ENCODE measurements at regions not wholly inside any gene's neighbourhood (a gene's known extent, or its start where the extent isn't known, plus 50 kb on each side); places are given as distances from the start of the nearest gene placed in this dataset.

GRCh38 chr16:9236319-9236718 lies 144.9 kb downstream of the HAPSTR1 start:
- no peak for DNase-seq (ENCODE audit: low read depth)
- TF ChIP-seq CTCF (IDR thresholded peaks at IDR 0.05; ENCODE audit: insufficient read depth, low read depth, low read length), result no peak
- H3K4me3 ChIP-seq (ENCODE audit: low read depth, low read length), result no peak overlapping the region

GRCh38 chr16:9238346-9238745 lies 146.9 kb downstream of the HAPSTR1 start:
- TF ChIP-seq CTCF (IDR thresholded peaks at IDR 0.05; ENCODE audit: insufficient read depth, low read depth, low read length), result no peak
- DNase-seq (ENCODE audit: low read depth), result no peak
- H3K4me3 ChIP-seq (ENCODE audit: low read depth, low read length), result no peak overlapping the region

- no peak for DNase-seq (ENCODE audit: low read depth)
- no peak for TF ChIP-seq CTCF (IDR thresholded peaks at IDR 0.05; ENCODE audit: insufficient read depth, low read depth, low read length)
Observed at GRCh38 chr16:9241177-9241576, 149.7 kb downstream of the HAPSTR1 start.

GRCh38 chr16:9248162-9248561 lies 156.7 kb downstream of the HAPSTR1 start:
- DNase-seq (ENCODE audit: low read depth), result no peak
- no peak for TF ChIP-seq CTCF (IDR thresholded peaks at IDR 0.05; ENCODE audit: insufficient read depth, low read depth, low read length)
- H3K4me3 ChIP-seq (ENCODE audit: low read depth, low read length), result no peak overlapping the region

More at GRCh38 chr16:9241177-9241576, 149.7 kb downstream of the HAPSTR1 start:
- no peak overlapping the region for H3K4me3 ChIP-seq (ENCODE audit: low read depth, low read length)

GRCh38 chr16:9249534-9249933 lies 158.1 kb downstream of the HAPSTR1 start:
- TF ChIP-seq CTCF (IDR thresholded peaks at IDR 0.05; ENCODE audit: insufficient read depth, low read depth, low read length), result no peak
- H3K4me3 ChIP-seq (ENCODE audit: low read depth, low read length), result no peak overlapping the region
- no peak for DNase-seq (ENCODE audit: low read depth)

- H3K4me3 ChIP-seq (ENCODE audit: low read depth, low read length), result no peak overlapping the region
- no peak for TF ChIP-seq CTCF (IDR thresholded peaks at IDR 0.05; ENCODE audit: insufficient read depth, low read depth, low read length)
- DNase-seq (ENCODE audit: low read depth), result no peak
Observed at GRCh38 chr16:9251026-9251425, 159.6 kb downstream of the HAPSTR1 start.

GRCh38 chr16:9254863-9255262 lies 163.4 kb downstream of the HAPSTR1 start:
- H3K4me3 ChIP-seq (ENCODE audit: low read depth, low read length), result no peak overlapping the region
- no peak for DNase-seq (ENCODE audit: low read depth)
- no peak for TF ChIP-seq CTCF (IDR thresholded peaks at IDR 0.05; ENCODE audit: insufficient read depth, low read depth, low read length)

Data from fibroblast of villous mesenchyme (primary cell).